ENCODE measurements at regions not wholly inside any gene's neighbourhood (a gene's known extent, or its start where the extent isn't known, plus 50 kb on each side); places are given as distances from the start of the nearest gene placed in this dataset.

GRCh38 chr9:81037889-81038288 is 651.5 kb downstream of the TLE1 start:
- TF ChIP-seq CTCF (IDR thresholded peaks at IDR 0.05) (no peak), POLR2A (IDR thresholded peaks at IDR 0.05) (no peak)

Data from body of pancreas (tissue), 4 donors.